Upper lobe of right lung (tissue), 1 donor: ENCODE measurements at regions not wholly inside any gene's neighbourhood (a gene's known extent, or its start where the extent isn't known, plus 50 kb on each side); places are given as distances from the start of the nearest gene placed in this dataset.

Source experiments
- ATAC-seq: fragments of 200-7000 bp; cut with Tn5 transposase; one replicate; pipeline ENCODE4 v1.9.1; 2020; ENCODE audit warnings: mild to moderate bottlenecking, moderate library complexity
- DNase-seq: peaks from one replicate; pipeline ENCODE4 v3.0.0-alpha.2; 2020
- H3K27ac ChIP-seq: fragments of 200-600 bp; one replicate; pipeline ENCODE4 v1.8.0; 2022
- H3K27me3 ChIP-seq: fragments of 200-600 bp; one replicate; pipeline ENCODE4 v1.8.0; 2022; ENCODE audit warnings: mild to moderate bottlenecking
- H3K36me3 ChIP-seq: fragments of 200-600 bp; one replicate; pipeline ENCODE4 v1.8.0; 2022
- H3K4me1 ChIP-seq: fragments of 200-600 bp; one replicate; pipeline ENCODE4 v1.8.0; 2022
- H3K4me3 ChIP-seq: fragments of 200-600 bp; one replicate; pipeline ENCODE4 v1.8.0; 2022; ENCODE audit warnings: mild to moderate bottlenecking
- H3K9me3 ChIP-seq: fragments of 200-600 bp; one replicate; pipeline ENCODE4 v1.8.0; 2022
- CTCF ChIP-seq: fragments of 200-600 bp; IDR thresholded peaks from one replicate; pipeline ENCODE4 v1.8.0; 2022; ENCODE audit warnings: antibody characterized with exemption
- intact Hi-C: fragments of 100-400 bp; cut with DNase I; formaldehyde crosslinking; loops from one replicate; pipeline ENCODE4 v1.11.0; 2022
- donor health status: DM: no; HTN: yes; CAD: no; lungs with severe emphysema.

DNA sequence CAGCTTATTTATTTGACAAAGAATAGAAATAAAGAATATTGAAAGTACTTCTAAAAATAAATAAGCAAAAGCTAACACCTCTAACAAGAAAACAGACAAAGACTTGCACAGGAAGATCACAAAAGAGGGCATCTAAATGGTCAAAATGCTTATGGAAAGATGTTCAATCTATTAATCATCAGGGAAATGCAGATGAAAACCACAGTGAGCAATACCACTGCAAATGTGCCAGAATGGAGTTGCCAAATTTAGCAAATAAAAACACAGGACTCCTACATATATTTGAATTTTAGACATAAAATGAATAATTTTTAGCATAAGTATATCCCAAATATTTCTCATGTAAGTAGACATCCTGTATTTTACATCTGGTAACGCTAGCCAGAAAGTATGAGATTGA is 56.1 kb upstream of the HPGD start:
- intact Hi-C loops: no loop called here
- ATAC-seq (no peak), DNase-seq (no peak)
- Histone ChIP-seq H3K4me3 (no peak overlapping the region), H3K27ac (no peak overlapping the region), H3K36me3 (no peaks in the 10 kb centered on the region), H3K4me1 (peaks cover 4% of the 10 kb centered on the region), H3K27me3 (no peaks in the 10 kb centered on the region), H3K9me3 (no peaks in the 10 kb centered on the region)
- TF ChIP-seq CTCF: no peak

- no peaks in the 10 kb centered on the region for H3K36me3 ChIP-seq
- no peak overlapping the region for H3K4me3 ChIP-seq
- no peak for ATAC-seq
- no peak for DNase-seq
- no peaks in the 10 kb centered on the region for H3K4me1 ChIP-seq
- H3K9me3 ChIP-seq: no peaks in the 10 kb centered on the region
- H3K27ac ChIP-seq: no peak overlapping the region
- intact Hi-C loops: no loop called here
- TF ChIP-seq CTCF: no peak
- no peaks in the 10 kb centered on the region for H3K27me3 ChIP-seq
Observed at GRCh38 chr4:174575436-174575835, 53.1 kb upstream of the HPGD start.
